ENCODE measurements at regions not wholly inside any gene's neighbourhood (a gene's known extent, or its start where the extent isn't known, plus 50 kb on each side); places are given as distances from the start of the nearest gene placed in this dataset.

DNA sequence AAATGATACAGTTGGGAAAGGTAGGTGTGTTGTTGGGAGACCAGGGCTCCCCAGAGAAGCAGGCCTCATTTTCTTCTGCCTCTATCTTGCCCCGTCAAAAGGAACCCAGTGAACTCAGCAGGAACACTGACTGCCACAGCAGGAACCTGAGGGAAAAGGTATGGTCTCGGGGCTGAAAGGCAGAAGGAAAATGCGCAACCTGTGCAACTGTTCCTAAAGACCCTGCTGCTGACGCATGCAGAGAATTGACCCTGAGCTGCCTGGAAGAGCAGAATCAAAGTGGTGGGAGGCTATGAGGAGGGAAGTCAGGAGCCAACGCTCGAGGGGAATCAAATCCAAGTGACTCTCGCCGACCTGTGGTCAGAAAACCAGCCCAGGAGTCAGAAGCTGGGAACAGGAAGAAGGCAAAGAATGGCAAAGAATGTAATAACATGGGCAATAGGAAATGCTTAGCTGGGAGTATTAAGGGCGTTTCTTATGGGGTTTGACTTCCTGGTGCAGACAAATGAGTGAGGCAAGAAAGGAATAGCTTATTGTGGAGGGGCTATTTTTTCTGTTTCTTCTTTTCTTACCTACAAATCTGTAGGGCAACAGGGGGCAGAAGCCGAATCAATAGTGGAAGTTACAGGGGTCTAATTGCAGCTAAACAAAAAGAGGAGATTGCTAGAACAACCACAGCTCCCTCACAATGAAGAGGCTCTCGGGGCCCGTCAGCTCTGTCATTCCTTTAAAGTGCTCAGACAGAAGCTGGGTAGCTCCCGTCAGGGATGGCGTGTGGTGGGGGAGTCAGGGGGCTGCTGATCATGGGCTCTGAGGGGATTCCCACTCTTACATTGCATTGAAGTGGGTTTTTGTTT lies 65.4 kb upstream of the DLG1 start:
- TF ChIP-seq, protein P1, sequence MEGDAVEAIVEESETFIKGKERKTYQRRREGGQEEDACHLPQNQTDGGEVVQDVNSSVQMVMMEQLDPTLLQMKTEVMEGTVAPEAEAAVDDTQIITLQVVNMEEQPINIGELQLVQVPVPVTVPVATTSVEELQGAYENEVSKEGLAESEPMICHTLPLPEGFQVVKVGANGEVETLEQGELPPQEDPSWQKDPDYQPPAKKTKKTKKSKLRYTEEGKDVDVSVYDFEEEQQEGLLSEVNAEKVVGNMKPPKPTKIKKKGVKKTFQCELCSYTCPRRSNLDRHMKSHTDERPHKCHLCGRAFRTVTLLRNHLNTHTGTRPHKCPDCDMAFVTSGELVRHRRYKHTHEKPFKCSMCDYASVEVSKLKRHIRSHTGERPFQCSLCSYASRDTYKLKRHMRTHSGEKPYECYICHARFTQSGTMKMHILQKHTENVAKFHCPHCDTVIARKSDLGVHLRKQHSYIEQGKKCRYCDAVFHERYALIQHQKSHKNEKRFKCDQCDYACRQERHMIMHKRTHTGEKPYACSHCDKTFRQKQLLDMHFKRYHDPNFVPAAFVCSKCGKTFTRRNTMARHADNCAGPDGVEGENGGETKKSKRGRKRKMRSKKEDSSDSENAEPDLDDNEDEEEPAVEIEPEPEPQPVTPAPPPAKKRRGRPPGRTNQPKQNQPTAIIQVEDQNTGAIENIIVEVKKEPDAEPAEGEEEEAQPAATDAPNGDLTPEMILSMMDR (IDR thresholded peaks at IDR 0.05; ENCODE audit: low read depth, low read length, poor library complexity, severe bottlenecking) = no peak
- no peak for TF ChIP-seq EZH2phosphoT487 (IDR thresholded peaks at IDR 0.05; ENCODE audit: borderline replicate concordance, low read length)
